ENCODE measurements at regions not wholly inside any gene's neighbourhood (a gene's known extent, or its start where the extent isn't known, plus 50 kb on each side); places are given as distances from the start of the nearest gene placed in this dataset.

- TF ChIP-seq CTCF (conservative IDR thresholded peaks at IDR 0.05) (no peak), EZH2 (IDR thresholded peaks at IDR 0.05; ENCODE audit: low read depth) (no peak)
Observed at GRCh38 chr2:236833501-236834073, 252.1 kb upstream of the COPS8 start.
